SU-DHL-6 (cell line): ENCODE measurements at regions not wholly inside any gene's neighbourhood (a gene's known extent, or its start where the extent isn't known, plus 50 kb on each side); places are given as distances from the start of the nearest gene placed in this dataset.

Experiments used
- EZH2phosphoT487 ChIP-seq: fragments of 200-600 bp; sonication (generic), shearing (Covaris generic); conservative IDR thresholded peaks from 2 replicates; pipeline ENCODE4 v1.6.1; 2018; ENCODE audit warnings: mild to moderate bottlenecking, antibody characterized with exemption, low read length, moderate library complexity, mixed read lengths
- TF ChIP-seq, protein P1 (sequence below): fragments of 200-600 bp; sonication (generic); IDR thresholded peaks from one replicate; pipeline ENCODE4 v1.5.1; 2017; ENCODE audit warnings: antibody characterized with exemption, mild to moderate bottlenecking, low read length, moderate library complexity; ENCODE audit not compliant: insufficient read depth, poor library complexity, severe bottlenecking

GRCh38 chr1:201610858-201611257 lies 71.9 kb downstream of the NAV1 start:
- TF ChIP-seq, protein P1, sequence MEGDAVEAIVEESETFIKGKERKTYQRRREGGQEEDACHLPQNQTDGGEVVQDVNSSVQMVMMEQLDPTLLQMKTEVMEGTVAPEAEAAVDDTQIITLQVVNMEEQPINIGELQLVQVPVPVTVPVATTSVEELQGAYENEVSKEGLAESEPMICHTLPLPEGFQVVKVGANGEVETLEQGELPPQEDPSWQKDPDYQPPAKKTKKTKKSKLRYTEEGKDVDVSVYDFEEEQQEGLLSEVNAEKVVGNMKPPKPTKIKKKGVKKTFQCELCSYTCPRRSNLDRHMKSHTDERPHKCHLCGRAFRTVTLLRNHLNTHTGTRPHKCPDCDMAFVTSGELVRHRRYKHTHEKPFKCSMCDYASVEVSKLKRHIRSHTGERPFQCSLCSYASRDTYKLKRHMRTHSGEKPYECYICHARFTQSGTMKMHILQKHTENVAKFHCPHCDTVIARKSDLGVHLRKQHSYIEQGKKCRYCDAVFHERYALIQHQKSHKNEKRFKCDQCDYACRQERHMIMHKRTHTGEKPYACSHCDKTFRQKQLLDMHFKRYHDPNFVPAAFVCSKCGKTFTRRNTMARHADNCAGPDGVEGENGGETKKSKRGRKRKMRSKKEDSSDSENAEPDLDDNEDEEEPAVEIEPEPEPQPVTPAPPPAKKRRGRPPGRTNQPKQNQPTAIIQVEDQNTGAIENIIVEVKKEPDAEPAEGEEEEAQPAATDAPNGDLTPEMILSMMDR, result no peak
- TF ChIP-seq EZH2phosphoT487, result no peak
